Esophagus squamous epithelium (tissue), 5 donors: ENCODE measurements at regions not wholly inside any gene's neighbourhood (a gene's known extent, or its start where the extent isn't known, plus 50 kb on each side); places are given as distances from the start of the nearest gene placed in this dataset.

Experiments
- DNase-seq: peaks from one replicate; lab custom pipeline; 2025; lab: John Stamatoyannopoulos, UW
- H3K27ac ChIP-seq, 4 donors: fragments of 200-600 bp; sonication (generic); one replicate each; pipeline ENCODE4 v1.5.1; 2016 to 2019; ENCODE audit warnings: mild to moderate bottlenecking in 1 of 4
- H3K27me3 ChIP-seq, 4 donors: fragments of 200-600 bp; sonication (generic); 1 replicate in 3 of 4; 2 replicates in 1 of 4; pipeline versions ENCODE4 v1.5.1 to v1.6.0; 2017 to 2021; ENCODE audit warnings: antibody characterized with exemption in 1 of 4
- H3K36me3 ChIP-seq, 3 donors: fragments of 200-600 bp; sonication (generic); one replicate each; pipeline ENCODE4 v1.5.1; 2016 to 2019
- H3K4me1 ChIP-seq, 3 donors: fragments of 200-600 bp; sonication (generic); one replicate each; pipeline ENCODE4 v1.5.1; 2017 to 2019
- H3K4me3 ChIP-seq, 4 donors: fragments of 200-600 bp; sonication (generic); 1 replicate in 3 of 4; 2 replicates in 1 of 4; pipeline ENCODE4 v1.5.1; 2016 to 2019; ENCODE audit warnings: mild to moderate bottlenecking in 2 of 4, moderate library complexity in 1 of 4
- H3K9me3 ChIP-seq, 3 donors: fragments of 200-600 bp; sonication (generic); one replicate each; pipeline ENCODE4 v1.5.1; 2016 to 2019
- CTCF ChIP-seq, 6 experiments: fragments of 450-650 bp in 4 of 6; fragments of 200-600 bp in 2 of 6; sonication (generic) in 2 of 6; IDR thresholded peaks; one replicate each; pipeline ENCODE4 v1.5.1; 2016 to 2019; ENCODE audit warnings: antibody characterized with exemption in 6 of 6, mild to moderate bottlenecking in 4 of 6, moderate library complexity in 4 of 6
- POLR2A ChIP-seq, 4 donors: fragments of 450-650 bp; IDR thresholded peaks; one replicate each; pipeline ENCODE4 v1.6.1; 2017; ENCODE audit warnings: antibody characterized with exemption in 4 of 4, mild to moderate bottlenecking in 4 of 4, moderate library complexity in 3 of 4
- WGBS, 2 donors: methylation state at CpG; one replicate each; pipeline ENCODE4 v1.1.5; 2018; 5-methylcytosine and 5-hydroxymethylcytosine counted together
- intact Hi-C: fragments of 100-400 bp; cut with DNase I; formaldehyde crosslinking; loops from one replicate; pipeline ENCODE4 v1.15.0; 2022
- donor health status: DM: yes; HTN: yes; CAD: no.

GRCh38 chr2:76387294-76387693 lies 676.6 kb upstream of the GCFC2 start:
- no peaks in the 10 kb centered on the region for H3K27me3 ChIP-seq
- H3K36me3 ChIP-seq = no peaks in the 10 kb centered on the region
- TF ChIP-seq POLR2A (IDR thresholded peaks at IDR 0.05) = no peak
- no peak for TF ChIP-seq CTCF (IDR thresholded peaks at IDR 0.05)
- no peak overlapping the region for H3K27ac ChIP-seq
- no peak overlapping the region for H3K4me3 ChIP-seq
- intact Hi-C loops = no loop called here
- no peaks in the 10 kb centered on the region for H3K4me1 ChIP-seq
- no peaks in the 10 kb centered on the region for H3K9me3 ChIP-seq
- 27 to 40% methylated on average over 1 of the region's 1 CpG for WGBS, 2 donors
- DNase-seq = no peak

DNA sequence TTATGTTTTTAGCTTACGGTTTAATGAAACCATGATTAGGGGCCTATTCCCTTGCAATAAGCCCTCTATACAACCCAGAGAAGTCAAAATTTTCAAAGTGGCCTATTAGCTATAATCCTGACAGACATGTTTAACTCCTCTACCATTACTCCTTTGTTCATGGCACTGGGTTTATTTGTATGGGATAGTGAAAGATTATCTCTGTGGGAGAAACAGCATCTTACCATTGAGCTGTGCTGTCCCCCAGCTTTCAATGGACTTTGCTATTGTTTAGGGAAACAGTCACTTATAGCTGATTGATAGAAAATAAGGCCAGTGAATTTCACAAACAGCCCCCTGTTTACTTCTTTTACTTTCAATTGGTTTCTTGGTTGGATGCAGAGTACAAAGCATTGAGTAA lies 675.2 kb upstream of the GCFC2 start:
- H3K36me3 ChIP-seq = no peaks in the 10 kb centered on the region
- H3K4me1 ChIP-seq = no peaks in the 10 kb centered on the region
- no peaks in the 10 kb centered on the region for H3K27me3 ChIP-seq
- no peak overlapping the region for H3K27ac ChIP-seq
- H3K4me3 ChIP-seq = no peak overlapping the region
- WGBS, 2 donors = 83 to 94% methylated on average over 1 of the region's 1 CpG
- DNase-seq = no peak
- no peaks in the 10 kb centered on the region for H3K9me3 ChIP-seq
- intact Hi-C loops = no loop called here
- TF ChIP-seq CTCF (IDR thresholded peaks at IDR 0.05) (no peak), POLR2A (IDR thresholded peaks at IDR 0.05) (no peak)

GRCh38 chr2:76381624-76382023 lies 670.9 kb upstream of the GCFC2 start:
- no peak overlapping the region for H3K27ac ChIP-seq
- intact Hi-C loops = no loop called here
- TF ChIP-seq POLR2A (IDR thresholded peaks at IDR 0.05) = no peak
- no peak for TF ChIP-seq CTCF (IDR thresholded peaks at IDR 0.05)
- H3K36me3 ChIP-seq = no peaks in the 10 kb centered on the region
- no peaks in the 10 kb centered on the region for H3K4me1 ChIP-seq
- H3K4me3 ChIP-seq = no peak overlapping the region
- H3K27me3 ChIP-seq = no peaks in the 10 kb centered on the region
- no peaks in the 10 kb centered on the region for H3K9me3 ChIP-seq
- DNase-seq = no peak

DNA sequence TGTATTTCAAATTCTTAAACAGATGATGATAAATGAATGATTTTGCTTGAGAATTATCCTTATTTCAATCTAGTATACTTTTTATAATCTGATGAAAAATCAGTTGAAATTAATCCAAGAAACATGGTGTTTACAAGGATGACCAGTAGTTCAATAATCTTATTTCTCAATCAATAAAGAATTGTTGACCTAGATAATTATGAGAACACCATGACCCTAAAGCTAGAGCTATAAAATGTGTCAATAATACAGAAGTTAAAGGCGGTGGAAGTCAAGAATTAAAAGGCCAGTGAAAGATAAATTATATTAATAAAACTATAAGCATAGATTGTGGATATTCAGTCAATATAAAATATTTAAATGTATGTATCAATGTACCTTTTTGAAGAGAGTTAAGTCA lies 667.4 kb upstream of the GCFC2 start:
- Histone ChIP-seq H3K27ac (no peak overlapping the region), H3K27me3 (no peaks in the 10 kb centered on the region), H3K4me3 (no peak overlapping the region), H3K9me3 (no peaks in the 10 kb centered on the region), H3K36me3 (no peaks in the 10 kb centered on the region), H3K4me1 (no peaks in the 10 kb centered on the region)
- DNase-seq = no peak
- TF ChIP-seq POLR2A (IDR thresholded peaks at IDR 0.05) (no peak), CTCF (IDR thresholded peaks at IDR 0.05) (no peak)
- intact Hi-C loops = no loop called here
- WGBS, 2 donors = 81 to 90% methylated on average over 1 of the region's 1 CpG

DNA sequence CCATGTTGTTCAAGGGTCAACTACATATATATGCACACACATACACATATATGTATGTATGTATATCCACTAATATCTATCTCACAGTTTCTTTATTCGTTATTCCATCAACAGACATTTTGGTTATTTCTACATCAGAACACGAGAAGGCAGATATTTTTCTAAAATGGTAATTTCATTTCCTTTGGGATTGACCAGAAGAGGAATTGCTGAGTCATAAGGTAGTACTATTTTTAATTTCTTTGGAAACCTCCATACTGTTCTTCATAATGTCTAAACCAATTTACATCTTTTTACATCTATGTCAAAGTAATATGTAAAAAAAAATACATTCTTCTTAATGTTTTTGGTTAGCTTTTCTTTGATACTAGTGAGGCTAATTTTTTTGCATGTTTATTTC lies 630.7 kb upstream of the GCFC2 start:
- Histone ChIP-seq H3K4me1 (no peaks in the 10 kb centered on the region), H3K9me3 (no peaks in the 10 kb centered on the region), H3K27me3 (no peaks in the 10 kb centered on the region), H3K27ac (no peak overlapping the region), H3K36me3 (no peaks in the 10 kb centered on the region), H3K4me3 (no peak overlapping the region)
- no peak for DNase-seq
- TF ChIP-seq CTCF (IDR thresholded peaks at IDR 0.05) = no peak
- no peak for TF ChIP-seq POLR2A (IDR thresholded peaks at IDR 0.05)
- intact Hi-C loops = no loop called here
- WGBS, 2 donors = 58 to 73% methylated on average over 2 of the region's 2 CpGs
